MM.1S (cell line): ENCODE measurements at regions not wholly inside any gene's neighbourhood (a gene's known extent, or its start where the extent isn't known, plus 50 kb on each side); places are given as distances from the start of the nearest gene placed in this dataset.

Experiments
- EZH2 ChIP-seq: fragments of 300-600 bp; sonication (generic); optimal IDR thresholded peaks from 2 replicates; pipeline ENCODE3; 2017; ENCODE audit warnings: low read depth, mild to moderate bottlenecking, antibody characterized with exemption, low read length, mixed read lengths
- EZH2phosphoT487 ChIP-seq: fragments of 300-600 bp; sonication (generic); IDR thresholded peaks from 2 replicates; pipeline ENCODE4 v1.6.1; 2018; ENCODE audit warnings: antibody characterized with exemption, low read length
- TF ChIP-seq, protein P1 (sequence below): fragments of 300-600 bp; sonication (generic); IDR thresholded peaks from 2 replicates; pipeline ENCODE4 v1.5.1; 2016; ENCODE audit warnings: antibody characterized with exemption, low read length, mixed read lengths

- TF ChIP-seq, protein P1, sequence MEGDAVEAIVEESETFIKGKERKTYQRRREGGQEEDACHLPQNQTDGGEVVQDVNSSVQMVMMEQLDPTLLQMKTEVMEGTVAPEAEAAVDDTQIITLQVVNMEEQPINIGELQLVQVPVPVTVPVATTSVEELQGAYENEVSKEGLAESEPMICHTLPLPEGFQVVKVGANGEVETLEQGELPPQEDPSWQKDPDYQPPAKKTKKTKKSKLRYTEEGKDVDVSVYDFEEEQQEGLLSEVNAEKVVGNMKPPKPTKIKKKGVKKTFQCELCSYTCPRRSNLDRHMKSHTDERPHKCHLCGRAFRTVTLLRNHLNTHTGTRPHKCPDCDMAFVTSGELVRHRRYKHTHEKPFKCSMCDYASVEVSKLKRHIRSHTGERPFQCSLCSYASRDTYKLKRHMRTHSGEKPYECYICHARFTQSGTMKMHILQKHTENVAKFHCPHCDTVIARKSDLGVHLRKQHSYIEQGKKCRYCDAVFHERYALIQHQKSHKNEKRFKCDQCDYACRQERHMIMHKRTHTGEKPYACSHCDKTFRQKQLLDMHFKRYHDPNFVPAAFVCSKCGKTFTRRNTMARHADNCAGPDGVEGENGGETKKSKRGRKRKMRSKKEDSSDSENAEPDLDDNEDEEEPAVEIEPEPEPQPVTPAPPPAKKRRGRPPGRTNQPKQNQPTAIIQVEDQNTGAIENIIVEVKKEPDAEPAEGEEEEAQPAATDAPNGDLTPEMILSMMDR = no peak
- TF ChIP-seq EZH2phosphoT487 = no peak
- no peak for TF ChIP-seq EZH2
These were observed 255.8 kb upstream of the SASH1 start for GRCh38 chr6:148086843-148087242.
